HG02763 (cell line): ENCODE measurements at regions not wholly inside any gene's neighbourhood (a gene's known extent, or its start where the extent isn't known, plus 50 kb on each side); places are given as distances from the start of the nearest gene placed in this dataset.

ENCODE experiments used
- ATAC-seq: cut with Tn5 transposase; IDR thresholded peaks from one replicate; pipeline ENCODE4 v1.9.1; 2021; ENCODE audit warnings: mild to moderate bottlenecking, moderate library complexity; ENCODE audit not compliant: unreplicated experiment

- no peak for ATAC-seq
Observed at GRCh38 chr5:143761663-143762062, 50.3 kb upstream of the HMHB1 start.

GRCh38 chr5:143760755-143761154 lies 51.2 kb upstream of the HMHB1 start:
- no peak for ATAC-seq

GRCh38 chr5:143760131-143760505 lies 51.8 kb upstream of the HMHB1 start:
- ATAC-seq, result peak; percentile 41

- no peak for ATAC-seq
Observed at GRCh38 chr5:143759396-143760130, 52.4 kb upstream of the HMHB1 start.

GRCh38 chr5:143758750-143759149 lies 53.2 kb upstream of the HMHB1 start:
- peak; percentile 53 for ATAC-seq

GRCh38 chr5:143758015-143758414 lies 53.9 kb upstream of the HMHB1 start:
- ATAC-seq, result no peak

- ATAC-seq, result no peak
Observed at GRCh38 chr5:143757116-143757515, 54.8 kb upstream of the HMHB1 start.

GRCh38 chr5:143755966-143756365 lies 56.0 kb upstream of the HMHB1 start:
- no peak for ATAC-seq

- no peak for ATAC-seq
Observed at GRCh38 chr5:143752165-143752850, 59.7 kb upstream of the HMHB1 start.

GRCh38 chr5:143751342-143751741 lies 60.6 kb upstream of the HMHB1 start:
- ATAC-seq, result no peak

GRCh38 chr5:143749581-143750205 lies 62.3 kb upstream of the HMHB1 start:
- ATAC-seq, result no peak

GRCh38 chr5:143748516-143748915 lies 63.4 kb upstream of the HMHB1 start:
- no peak for ATAC-seq

GRCh38 chr5:143742951-143743350 lies 69.0 kb upstream of the HMHB1 start:
- ATAC-seq, result no peak

GRCh38 chr5:143741421-143741820 lies 70.5 kb upstream of the HMHB1 start:
- no peak for ATAC-seq

GRCh38 chr5:143740956-143741355 lies 71.0 kb upstream of the HMHB1 start:
- no peak for ATAC-seq

GRCh38 chr5:143739746-143740145 lies 72.2 kb upstream of the HMHB1 start:
- ATAC-seq, result no peak

- no peak for ATAC-seq
Observed at GRCh38 chr5:143738417-143739401, 73.3 kb upstream of the HMHB1 start.

- no peak for ATAC-seq
Observed at GRCh38 chr5:143737062-143737461, 74.9 kb upstream of the HMHB1 start.

- ATAC-seq, result no peak
Observed at GRCh38 chr5:143734456-143734780, 77.5 kb upstream of the HMHB1 start.

- no peak for ATAC-seq
Observed at GRCh38 chr5:143733665-143734455, 78.1 kb upstream of the HMHB1 start.
